IMR-90 (cell line): ENCODE measurements at regions not wholly inside any gene's neighbourhood (a gene's known extent, or its start where the extent isn't known, plus 50 kb on each side); places are given as distances from the start of the nearest gene placed in this dataset.

Experiments used
- ATAC-seq: fragments of 200-7000 bp; cut with Tn5 transposase; 2 replicates; pipeline ENCODE4 v1.9.1; 2020; ENCODE audit warnings: low read depth, mild to moderate bottlenecking, moderate library complexity
- BruUV-seq: library from RNA; stranded (reverse); fragments of 400-500 nt; replicated peaks from 2 replicates; lab custom pipeline; 2021; lab: Mats Ljungman, UMichigan
- CTCF ChIA-PET: fragments of 300-600 bp; formaldehyde crosslinking; extraction: SDS; loops from one replicate; lab custom pipeline; 2021; ENCODE audit warnings: antibody characterized with exemption; lab: Yijun Ruan, JAX
- POLR2A ChIA-PET: fragments of 300-600 bp; sonication (Branson Sonifier 250); formaldehyde crosslinking; loops from one replicate; lab custom pipeline; 2022; ENCODE audit warnings: antibody characterized with exemption; ENCODE audit not compliant: unreplicated experiment; lab: Charles Lee
- DNase-seq: peaks from one replicate; pipeline ENCODE4 v3.0.0; 2013
- H2AFZ ChIP-seq: replicated peaks from 2 replicates; pipeline ENCODE3; 2013; ENCODE audit warnings: low read length, mild to moderate bottlenecking; ENCODE audit not compliant: poor library complexity
- H2AK5ac ChIP-seq: 2 replicates; pipeline ENCODE4 v1.6.1; 2013; ENCODE audit warnings: low read depth, low read length, inconsistent platforms
- H2AK9ac ChIP-seq: replicated peaks from 2 replicates; pipeline ENCODE3; 2013; ENCODE audit warnings: mild to moderate bottlenecking, low read depth, low read length, moderate library complexity; ENCODE audit not compliant: poor library complexity
- H2BK120ac ChIP-seq: 2 replicates; pipeline ENCODE4 v1.6.1; 2013; ENCODE audit warnings: low read depth, low read length, inconsistent platforms
- H2BK15ac ChIP-seq: 3 replicates; pipeline ENCODE4 v1.6.1; 2013; ENCODE audit warnings: low read depth, low read length, inconsistent platforms
- H2BK20ac ChIP-seq: 2 replicates; pipeline ENCODE4 v1.6.1; 2013; ENCODE audit warnings: low read depth, mild to moderate bottlenecking, inconsistent platforms, low read length, moderate library complexity
- H2BK5ac ChIP-seq: 2 replicates; pipeline ENCODE4 v1.6.1; 2013; ENCODE audit warnings: mild to moderate bottlenecking, low read depth, low read length, inconsistent platforms; ENCODE audit not compliant: poor library complexity, severe bottlenecking
- H3K14ac ChIP-seq: replicated peaks from 2 replicates; pipeline ENCODE4 v1.6.1; 2013; ENCODE audit warnings: low read depth, low read length, inconsistent platforms
- H3K18ac ChIP-seq: 2 replicates; pipeline ENCODE4 v1.6.1; 2013; ENCODE audit warnings: low read depth, low read length, control low read depth
- H3K23ac ChIP-seq: 2 replicates; pipeline ENCODE4 v1.6.1; 2013; ENCODE audit warnings: low read depth, low read length, inconsistent platforms
- H3K27ac ChIP-seq: 2 replicates; pipeline ENCODE4 v1.5.1; 2013; ENCODE audit warnings: mild to moderate bottlenecking, control low read depth, low read length; ENCODE audit not compliant: insufficient read depth
- H3K27me3 ChIP-seq: 2 replicates; pipeline ENCODE4 v1.6.1; 2013; ENCODE audit warnings: low read length; ENCODE audit not compliant: control insufficient read depth, insufficient read depth
- H3K36me3 ChIP-seq: 2 replicates; pipeline ENCODE4 v1.6.1; 2013; ENCODE audit warnings: low read length, mixed read lengths; ENCODE audit not compliant: control insufficient read depth, insufficient read depth
- H3K4ac ChIP-seq: 2 replicates; pipeline ENCODE4 v1.6.1; 2013; ENCODE audit warnings: low read depth, low read length, inconsistent platforms
- H3K4me1 ChIP-seq: 2 replicates; pipeline ENCODE4 v1.6.1; 2013; ENCODE audit warnings: low read length, mixed read lengths; ENCODE audit not compliant: control insufficient read depth, insufficient read depth
- H3K4me2 ChIP-seq: 2 replicates; pipeline ENCODE4 v1.6.1; 2013; ENCODE audit warnings: low read depth, mild to moderate bottlenecking, control low read depth, low read length, moderate library complexity
- H3K4me3 ChIP-seq: 2 replicates; pipeline ENCODE4 v1.5.1; 2013; ENCODE audit warnings: low read depth, mild to moderate bottlenecking, control low read depth, low read length, moderate library complexity; ENCODE audit not compliant: insufficient read depth
- H3K56ac ChIP-seq: 2 replicates; pipeline ENCODE4 v1.6.1; 2013; ENCODE audit warnings: low read length, inconsistent platforms; ENCODE audit not compliant: insufficient read depth; ENCODE audit errors: extremely low read depth
- H3K79me1 ChIP-seq, 2 experiments: 2 replicates each; pipeline ENCODE4 v1.6.1; 2013; ENCODE audit warnings: low read length in 2 of 2, inconsistent platforms in 1 of 2, low read depth in 1 of 2
- H3K9ac ChIP-seq: 2 replicates; pipeline ENCODE4 v1.6.1; 2013; ENCODE audit warnings: low read depth, low read length, control low read depth
- H3K9me1 ChIP-seq: 2 replicates; pipeline ENCODE4 v1.6.1; 2013; ENCODE audit warnings: low read length, inconsistent platforms; ENCODE audit not compliant: insufficient read depth
- H3K9me3 ChIP-seq: 2 replicates; pipeline ENCODE4 v1.6.1; 2013; ENCODE audit warnings: low read length; ENCODE audit not compliant: control insufficient read depth, insufficient read depth
- H4K20me1 ChIP-seq: 2 replicates; pipeline ENCODE4 v1.6.1; 2013; ENCODE audit warnings: low read length, inconsistent platforms; ENCODE audit not compliant: insufficient read depth
- H4K5ac ChIP-seq: 2 replicates; pipeline ENCODE4 v1.6.1; 2013; ENCODE audit warnings: mild to moderate bottlenecking, low read depth, low read length, control low read depth
- H4K8ac ChIP-seq, 2 experiments: 2 replicates each; pipeline ENCODE4 v1.6.1; 2013; ENCODE audit warnings: low read depth in 2 of 2, low read length in 2 of 2, control low read depth in 1 of 2, inconsistent platforms in 1 of 2
- H4K91ac ChIP-seq: 2 replicates; pipeline ENCODE4 v1.6.1; 2013; ENCODE audit warnings: low read depth, low read length, inconsistent platforms; ENCODE audit not compliant: insufficient read depth
- BHLHE40 ChIP-seq: fragments of 150-350 bp; IDR thresholded peaks from 2 replicates; pipeline ENCODE4 v1.6.1; 2016; ENCODE audit warnings: mild to moderate bottlenecking, low read depth, low read length
- CEBPB ChIP-seq: IDR thresholded peaks from 2 replicates; pipeline ENCODE4 v1.6.1; 2012; ENCODE audit warnings: low read depth, low read length, improper control_type of control experiment
- CHD1 ChIP-seq: IDR thresholded peaks from 2 replicates; pipeline ENCODE4 v1.6.1; 2012; ENCODE audit warnings: low read depth, low read length, improper control_type of control experiment
- FOS ChIP-seq: fragments of 150-350 bp; IDR thresholded peaks from 2 replicates; pipeline ENCODE4 v1.6.1; 2016; ENCODE audit warnings: low read depth, low read length
- MAFK ChIP-seq: IDR thresholded peaks from 2 replicates; pipeline ENCODE4 v1.6.1; 2012; ENCODE audit warnings: low read depth, low read length, improper control_type of control experiment
- MAZ ChIP-seq: IDR thresholded peaks from 2 replicates; pipeline ENCODE4 v1.6.1; 2012; ENCODE audit warnings: low read depth, mild to moderate bottlenecking, low read length, improper control_type of control experiment, moderate library complexity, borderline replicate concordance
- MXI1 ChIP-seq: IDR thresholded peaks from 2 replicates; pipeline ENCODE4 v1.6.1; 2012; ENCODE audit warnings: low read depth, mild to moderate bottlenecking, low read length, moderate library complexity, borderline replicate concordance
- NFE2L2 ChIP-seq: fragments of 150-350 bp; IDR thresholded peaks from 2 replicates; pipeline ENCODE4 v1.6.1; 2016; ENCODE audit warnings: low read depth, mild to moderate bottlenecking, low read length
- RAD21 ChIP-seq: IDR thresholded peaks from 2 replicates; pipeline ENCODE4 v1.6.1; 2012; ENCODE audit warnings: low read length, improper control_type of control experiment
- RCOR1 ChIP-seq: IDR thresholded peaks from 2 replicates; pipeline ENCODE4 v1.6.1; 2012; ENCODE audit warnings: mild to moderate bottlenecking, low read length, improper control_type of control experiment; ENCODE audit not compliant: insufficient replicate concordance
- RFX5 ChIP-seq: IDR thresholded peaks from 2 replicates; pipeline ENCODE4 v1.8.0; 2012; ENCODE audit warnings: low read depth, mild to moderate bottlenecking, low read length, moderate library complexity
- SMC3 ChIP-seq: fragments of 150-350 bp; IDR thresholded peaks from 2 replicates; pipeline ENCODE4 v1.6.1; 2016; ENCODE audit warnings: low read depth, mild to moderate bottlenecking, antibody characterized with exemption, low read length, moderate library complexity
- dilution Hi-C: fragments of 300-500 bp; cut with HindIII; formaldehyde crosslinking; loops from one replicate; pipeline ENCODE4 v1.14.3; 2018; ENCODE audit warnings: low sequenced_read_pairs; ENCODE audit not compliant: unreplicated experiment
- in situ Hi-C: fragments of 300-500 bp; cut with MboI; formaldehyde crosslinking; loops from 3 replicates; pipeline ENCODE4 v1.14.3; 2019; ENCODE audit warnings: low sequenced_read_pairs, inconsistent platforms, mixed read lengths
- intact Hi-C: fragments of 100-400 bp; cut with micrococcal nuclease; formaldehyde crosslinking; loops from 2 replicates; pipeline ENCODE4 v1.10.0; 2022
- TF ChIP-seq, protein P1 (sequence below): conservative IDR thresholded peaks from 2 replicates; pipeline ENCODE4 v1.5.1; 2012; ENCODE audit warnings: mild to moderate bottlenecking, low read depth, low read length, improper control_type of control experiment
- TF ChIP-seq, protein P2 (sequence below): fragments of 150-350 bp; IDR thresholded peaks from 2 replicates; pipeline ENCODE4 v1.6.1; 2017; ENCODE audit warnings: mild to moderate bottlenecking, antibody characterized with exemption, low read length, low read depth
- TF ChIP-seq, protein P3 (sequence below): fragments of 150-350 bp; IDR thresholded peaks from 2 replicates; pipeline ENCODE4 v1.6.1; 2016; ENCODE audit warnings: low read depth, mild to moderate bottlenecking, low read length, moderate library complexity, borderline replicate concordance

DNA sequence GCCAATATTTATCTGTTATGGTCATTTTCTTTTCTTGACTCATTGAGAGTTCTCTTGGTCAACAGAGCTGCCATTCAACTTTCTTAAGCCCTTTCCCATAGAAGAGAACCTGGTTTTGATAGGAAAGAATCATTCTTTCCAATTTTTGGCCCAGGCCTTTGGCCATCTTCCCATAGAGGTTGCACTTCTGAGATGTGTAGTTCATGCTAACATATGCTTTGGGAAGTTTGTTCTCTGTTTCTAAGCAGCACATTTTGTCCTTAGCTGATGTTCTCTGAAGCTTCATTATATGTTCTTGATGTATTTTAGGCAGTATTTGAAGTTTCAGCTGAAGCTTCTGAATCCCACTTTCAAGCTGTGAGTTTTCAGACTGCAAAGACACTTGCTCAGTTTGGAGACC is 161.1 kb downstream of the VEGFC start:
- BruUV-seq, result no TSS peak
- no peak overlapping the region for H4K5ac ChIP-seq
- no peak overlapping the region for H2BK5ac ChIP-seq
- no peaks in the 10 kb centered on the region for H3K36me3 ChIP-seq
- no peak overlapping the region for H3K27ac ChIP-seq
- H3K14ac ChIP-seq, result no peak overlapping the region
- no peak overlapping the region for H2AK5ac ChIP-seq
- POLR2A ChIA-PET, result no interaction called here
- ATAC-seq (no peak), DNase-seq (no peak)
- no peak overlapping the region for H3K4me2 ChIP-seq
- no peak overlapping the region for H3K4me3 ChIP-seq
- dilution Hi-C loops, result no loop called here
- no peak overlapping the region for H3K9ac ChIP-seq
- no peaks in the 10 kb centered on the region for H3K9me3 ChIP-seq
- H3K4ac ChIP-seq, result no peak overlapping the region
- CTCF ChIA-PET, result no interaction called here
- H3K23ac ChIP-seq, result no peak overlapping the region
- H2AK9ac ChIP-seq, result no peak overlapping the region
- H3K27me3 ChIP-seq, result no peaks in the 10 kb centered on the region
- H2BK120ac ChIP-seq, result no peak overlapping the region
- no peaks in the 10 kb centered on the region for H3K79me1 ChIP-seq
- peaks cover 5% of the 10 kb centered on the region; the same call in 1 of the 2 replicates for H3K4me1 ChIP-seq
- H2AFZ ChIP-seq, result no peak overlapping the region
- H3K56ac ChIP-seq, result no peak overlapping the region
- TF ChIP-seq NFE2L2, result no peak
- TF ChIP-seq CHD1, result no peak
- TF ChIP-seq, protein P1, sequence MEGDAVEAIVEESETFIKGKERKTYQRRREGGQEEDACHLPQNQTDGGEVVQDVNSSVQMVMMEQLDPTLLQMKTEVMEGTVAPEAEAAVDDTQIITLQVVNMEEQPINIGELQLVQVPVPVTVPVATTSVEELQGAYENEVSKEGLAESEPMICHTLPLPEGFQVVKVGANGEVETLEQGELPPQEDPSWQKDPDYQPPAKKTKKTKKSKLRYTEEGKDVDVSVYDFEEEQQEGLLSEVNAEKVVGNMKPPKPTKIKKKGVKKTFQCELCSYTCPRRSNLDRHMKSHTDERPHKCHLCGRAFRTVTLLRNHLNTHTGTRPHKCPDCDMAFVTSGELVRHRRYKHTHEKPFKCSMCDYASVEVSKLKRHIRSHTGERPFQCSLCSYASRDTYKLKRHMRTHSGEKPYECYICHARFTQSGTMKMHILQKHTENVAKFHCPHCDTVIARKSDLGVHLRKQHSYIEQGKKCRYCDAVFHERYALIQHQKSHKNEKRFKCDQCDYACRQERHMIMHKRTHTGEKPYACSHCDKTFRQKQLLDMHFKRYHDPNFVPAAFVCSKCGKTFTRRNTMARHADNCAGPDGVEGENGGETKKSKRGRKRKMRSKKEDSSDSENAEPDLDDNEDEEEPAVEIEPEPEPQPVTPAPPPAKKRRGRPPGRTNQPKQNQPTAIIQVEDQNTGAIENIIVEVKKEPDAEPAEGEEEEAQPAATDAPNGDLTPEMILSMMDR, result no peak
- no peak for TF ChIP-seq RAD21
- no peak for TF ChIP-seq MXI1
- TF ChIP-seq, protein P2, sequence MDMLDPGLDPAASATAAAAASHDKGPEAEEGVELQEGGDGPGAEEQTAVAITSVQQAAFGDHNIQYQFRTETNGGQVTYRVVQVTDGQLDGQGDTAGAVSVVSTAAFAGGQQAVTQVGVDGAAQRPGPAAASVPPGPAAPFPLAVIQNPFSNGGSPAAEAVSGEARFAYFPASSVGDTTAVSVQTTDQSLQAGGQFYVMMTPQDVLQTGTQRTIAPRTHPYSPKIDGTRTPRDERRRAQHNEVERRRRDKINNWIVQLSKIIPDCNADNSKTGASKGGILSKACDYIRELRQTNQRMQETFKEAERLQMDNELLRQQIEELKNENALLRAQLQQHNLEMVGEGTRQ, result no peak
- TF ChIP-seq RFX5, result no peak
- no peak for TF ChIP-seq CEBPB
- TF ChIP-seq, protein P3, sequence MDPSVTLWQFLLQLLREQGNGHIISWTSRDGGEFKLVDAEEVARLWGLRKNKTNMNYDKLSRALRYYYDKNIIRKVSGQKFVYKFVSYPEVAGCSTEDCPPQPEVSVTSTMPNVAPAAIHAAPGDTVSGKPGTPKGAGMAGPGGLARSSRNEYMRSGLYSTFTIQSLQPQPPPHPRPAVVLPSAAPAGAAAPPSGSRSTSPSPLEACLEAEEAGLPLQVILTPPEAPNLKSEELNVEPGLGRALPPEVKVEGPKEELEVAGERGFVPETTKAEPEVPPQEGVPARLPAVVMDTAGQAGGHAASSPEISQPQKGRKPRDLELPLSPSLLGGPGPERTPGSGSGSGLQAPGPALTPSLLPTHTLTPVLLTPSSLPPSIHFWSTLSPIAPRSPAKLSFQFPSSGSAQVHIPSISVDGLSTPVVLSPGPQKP, result no peak
- no peak for TF ChIP-seq MAFK
- TF ChIP-seq RCOR1, result no peak
- no peak for TF ChIP-seq BHLHE40
- TF ChIP-seq MAZ, result no peak
- no peak for TF ChIP-seq SMC3
- no peak for TF ChIP-seq FOS
- H4K8ac ChIP-seq, result no peak overlapping the region
- H3K18ac ChIP-seq, result no peak overlapping the region
- no peak overlapping the region for H4K91ac ChIP-seq
- in situ Hi-C loops, result no loop called here
- no peak overlapping the region for H2BK20ac ChIP-seq
- peaks cover 2% of the 10 kb centered on the region; the same call in 1 of the 2 replicates for H3K9me1 ChIP-seq
- H4K20me1 ChIP-seq, result no peaks in the 10 kb centered on the region
- H2BK15ac ChIP-seq, result no peak overlapping the region
- intact Hi-C loops, result no loop called here
